NCI-H2196 (cell line): ENCODE measurements at regions not wholly inside any gene's neighbourhood (a gene's known extent, or its start where the extent isn't known, plus 50 kb on each side); places are given as distances from the start of the nearest gene placed in this dataset.
"Not testable (repeated sequence)": the region's sequence is repeated elsewhere in the genome, so short reads cannot be mapped to it uniquely, and the experiment has no call there.

Experiments
- DNase-seq: peaks from one replicate; lab custom pipeline; 2025; ENCODE audit not compliant: unreplicated experiment; lab: John Stamatoyannopoulos, UW

- DNase-seq: not testable (repeated sequence)
These were observed 63.2 kb upstream of the IER3 start for GRCh38 chr6:30807566-30807965.

GRCh38 chr6:30806581-30807183 is 62.3 kb upstream of the IER3 start:
- DNase-seq: no peak

GRCh38 chr6:30804333-30804732 is 60.0 kb upstream of the IER3 start:
- DNase-seq: no peak

- DNase-seq: no peak
These were observed 58.4 kb upstream of the IER3 start for GRCh38 chr6:30802731-30803130.

- DNase-seq: no peak
These were observed 57.6 kb upstream of the IER3 start for GRCh38 chr6:30801950-30802349.

- no peak for DNase-seq
These were observed 56.5 kb upstream of the IER3 start for GRCh38 chr6:30800871-30801270.

- DNase-seq: no peak
These were observed 54.9 kb upstream of the IER3 start for GRCh38 chr6:30799210-30799609.

GRCh38 chr6:30798494-30798893 is 54.1 kb upstream of the IER3 start:
- no peak for DNase-seq

GRCh38 chr6:30795549-30796293 is 51.4 kb upstream of the IER3 start:
- no peak for DNase-seq
